Body of pancreas (tissue), 4 donors: ENCODE measurements at regions not wholly inside any gene's neighbourhood (a gene's known extent, or its start where the extent isn't known, plus 50 kb on each side); places are given as distances from the start of the nearest gene placed in this dataset.

Experiments
- CTCF ChIP-seq, 7 experiments: fragments of 450-650 bp in 4 of 7; fragments of 200-600 bp in 3 of 7; sonication (generic) in 3 of 7; IDR thresholded peaks; one replicate each; pipeline ENCODE4 v1.5.1; 2016 to 2019; ENCODE audit warnings: antibody characterized with exemption in 7 of 7
- POLR2A ChIP-seq, 3 donors: fragments of 450-650 bp; IDR thresholded peaks; one replicate each; pipeline ENCODE4 v1.6.1; 2016; ENCODE audit warnings: antibody characterized with exemption in 3 of 3, mild to moderate bottlenecking in 2 of 3

GRCh38 chr4:128590034-128590740 is 219.3 kb upstream of the JADE1 start:
- no peak for TF ChIP-seq CTCF (IDR thresholded peaks at IDR 0.05)
- no peak for TF ChIP-seq POLR2A (IDR thresholded peaks at IDR 0.05)
